ENCODE measurements at regions not wholly inside any gene's neighbourhood (a gene's known extent, or its start where the extent isn't known, plus 50 kb on each side); places are given as distances from the start of the nearest gene placed in this dataset.

DNA sequence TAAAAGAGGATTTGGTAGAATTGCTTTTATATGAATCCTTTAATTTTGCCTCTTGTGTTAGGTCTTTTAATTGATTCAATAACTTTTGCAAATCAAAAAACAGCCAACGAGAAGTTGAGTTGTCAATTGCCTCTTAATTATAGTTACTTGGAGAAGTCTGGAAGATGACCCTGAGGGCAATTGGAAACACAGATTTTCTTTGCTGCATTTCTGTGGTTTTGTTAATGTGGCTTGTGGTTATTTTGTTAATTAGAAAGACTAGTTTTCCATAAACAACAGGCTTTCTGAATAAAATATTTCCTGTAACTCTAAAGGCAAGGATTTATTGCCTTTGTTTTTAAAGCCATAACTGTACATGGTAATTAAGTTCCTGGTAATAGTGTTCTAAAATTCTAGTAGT, 513.0 kb downstream of the EPHA7 start:
- no peaks in the 10 kb centered on the region for H3K4me1 ChIP-seq
- FAIRE-seq = no peak
- WGBS (ENCODE audit: missing lambda C conversion rate) = 8% methylated on average over 1 of the region's 1 CpG
- no peak overlapping the region for H3K4me2 ChIP-seq
- no peak overlapping the region for H3K27ac ChIP-seq
- DNase-seq (ENCODE audit: low read depth in 1 of 2, low spot score in 1 of 2) = no peak
- POLR2A ChIA-PET = no interaction called here
- H3K4me3 ChIP-seq = no peak overlapping the region
- ATAC-seq = no peak
- TF ChIP-seq SMC3 (IDR thresholded peaks at IDR 0.05) (no peak), FOSB (CRISPR knock-in tag; IDR thresholded peaks at IDR 0.05) (no peak), EP300 (IDR thresholded peaks at IDR 0.05) (no peak), EHMT2 (IDR thresholded peaks at IDR 0.05; ENCODE audit: low read depth) (no peak), NFE2L2 (conservative IDR thresholded peaks at IDR 0.05; ENCODE audit: low read length) (no peak), HOXB5 (CRISPR knock-in tag; IDR thresholded peaks at IDR 0.05) (no peak), FOXS1 (CRISPR knock-in tag; IDR thresholded peaks at IDR 0.05) (no peak)
- TF ChIP-seq, protein P1, sequence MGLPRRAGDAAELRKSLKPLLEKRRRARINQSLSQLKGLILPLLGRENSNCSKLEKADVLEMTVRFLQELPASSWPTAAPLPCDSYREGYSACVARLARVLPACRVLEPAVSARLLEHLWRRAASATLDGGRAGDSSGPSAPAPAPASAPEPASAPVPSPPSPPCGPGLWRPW (IDR thresholded peaks at IDR 0.05) = no peak
- H3K9me3 ChIP-seq = no peaks in the 10 kb centered on the region
- CTCF ChIA-PET = no interaction called here

DNA sequence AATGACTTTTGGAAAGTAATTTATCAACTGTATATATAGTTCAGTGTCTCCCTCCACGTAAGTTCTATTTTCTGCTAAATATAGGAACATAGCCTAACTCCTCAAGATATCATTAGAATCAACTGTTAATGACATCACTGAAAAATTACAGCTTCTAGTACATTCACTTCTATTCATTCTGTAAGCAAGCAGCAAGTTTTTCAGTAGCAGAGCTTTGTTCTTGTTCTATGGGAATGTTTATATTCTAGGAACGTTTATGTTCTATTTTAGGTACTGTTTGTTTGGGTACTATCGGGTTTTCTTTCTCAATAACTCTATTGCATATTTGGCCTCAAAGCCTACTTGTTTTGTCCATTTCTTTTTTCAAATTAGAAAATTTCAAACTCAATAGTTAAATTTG, 525.6 kb downstream of the EPHA7 start:
- H3K4me3 ChIP-seq = no peak overlapping the region
- WGBS (ENCODE audit: missing lambda C conversion rate) = 4% methylated on average over 3 of the region's 3 CpGs
- H3K27ac ChIP-seq = no peak overlapping the region
- no peaks in the 10 kb centered on the region for H3K9me3 ChIP-seq
- no peak for ATAC-seq
- H3K4me2 ChIP-seq = no peak overlapping the region
- H3K4me1 ChIP-seq = no peaks in the 10 kb centered on the region
- no peak for FAIRE-seq
- ChIA-PET CTCF (no interaction called here), POLR2A (no interaction called here)
- TF ChIP-seq BHLHE40 (IDR thresholded peaks at IDR 0.05; ENCODE audit: low read depth, low read length) = no peak
- TF ChIP-seq, protein P2, sequence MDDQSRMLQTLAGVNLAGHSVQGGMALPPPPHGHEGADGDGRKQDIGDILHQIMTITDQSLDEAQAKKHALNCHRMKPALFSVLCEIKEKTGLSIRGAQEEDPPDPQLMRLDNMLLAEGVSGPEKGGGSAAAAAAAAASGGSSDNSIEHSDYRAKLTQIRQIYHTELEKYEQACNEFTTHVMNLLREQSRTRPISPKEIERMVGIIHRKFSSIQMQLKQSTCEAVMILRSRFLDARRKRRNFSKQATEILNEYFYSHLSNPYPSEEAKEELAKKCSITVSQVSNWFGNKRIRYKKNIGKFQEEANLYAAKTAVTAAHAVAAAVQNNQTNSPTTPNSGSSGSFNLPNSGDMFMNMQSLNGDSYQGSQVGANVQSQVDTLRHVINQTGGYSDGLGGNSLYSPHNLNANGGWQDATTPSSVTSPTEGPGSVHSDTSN (IDR thresholded peaks at IDR 0.05) = no peak
- TF ChIP-seq RARB (CRISPR knock-in tag; IDR thresholded peaks at IDR 0.05) = no peak
- TF ChIP-seq, protein P3, sequence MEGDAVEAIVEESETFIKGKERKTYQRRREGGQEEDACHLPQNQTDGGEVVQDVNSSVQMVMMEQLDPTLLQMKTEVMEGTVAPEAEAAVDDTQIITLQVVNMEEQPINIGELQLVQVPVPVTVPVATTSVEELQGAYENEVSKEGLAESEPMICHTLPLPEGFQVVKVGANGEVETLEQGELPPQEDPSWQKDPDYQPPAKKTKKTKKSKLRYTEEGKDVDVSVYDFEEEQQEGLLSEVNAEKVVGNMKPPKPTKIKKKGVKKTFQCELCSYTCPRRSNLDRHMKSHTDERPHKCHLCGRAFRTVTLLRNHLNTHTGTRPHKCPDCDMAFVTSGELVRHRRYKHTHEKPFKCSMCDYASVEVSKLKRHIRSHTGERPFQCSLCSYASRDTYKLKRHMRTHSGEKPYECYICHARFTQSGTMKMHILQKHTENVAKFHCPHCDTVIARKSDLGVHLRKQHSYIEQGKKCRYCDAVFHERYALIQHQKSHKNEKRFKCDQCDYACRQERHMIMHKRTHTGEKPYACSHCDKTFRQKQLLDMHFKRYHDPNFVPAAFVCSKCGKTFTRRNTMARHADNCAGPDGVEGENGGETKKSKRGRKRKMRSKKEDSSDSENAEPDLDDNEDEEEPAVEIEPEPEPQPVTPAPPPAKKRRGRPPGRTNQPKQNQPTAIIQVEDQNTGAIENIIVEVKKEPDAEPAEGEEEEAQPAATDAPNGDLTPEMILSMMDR (IDR thresholded peaks at IDR 0.05) = no peak
- no peak for TF ChIP-seq SMC3 (IDR thresholded peaks at IDR 0.05)
- no peak for TF ChIP-seq MAFK (IDR thresholded peaks at IDR 0.05; ENCODE audit: partially characterized antibody)
- no peak for TF ChIP-seq FOSB (CRISPR knock-in tag; IDR thresholded peaks at IDR 0.05)
- TF ChIP-seq HDAC2 (IDR thresholded peaks at IDR 0.05) = no peak
- TF ChIP-seq KDM5A (IDR thresholded peaks at IDR 0.05) = no peak
- TF ChIP-seq, protein P1 (IDR thresholded peaks at IDR 0.05) = no peak
- no peak for TF ChIP-seq FOSL2 (IDR thresholded peaks at IDR 0.05)
- no peak for TF ChIP-seq FOSL2 (CRISPR knock-in tag; IDR thresholded peaks at IDR 0.05)
- TF ChIP-seq, protein P4, sequence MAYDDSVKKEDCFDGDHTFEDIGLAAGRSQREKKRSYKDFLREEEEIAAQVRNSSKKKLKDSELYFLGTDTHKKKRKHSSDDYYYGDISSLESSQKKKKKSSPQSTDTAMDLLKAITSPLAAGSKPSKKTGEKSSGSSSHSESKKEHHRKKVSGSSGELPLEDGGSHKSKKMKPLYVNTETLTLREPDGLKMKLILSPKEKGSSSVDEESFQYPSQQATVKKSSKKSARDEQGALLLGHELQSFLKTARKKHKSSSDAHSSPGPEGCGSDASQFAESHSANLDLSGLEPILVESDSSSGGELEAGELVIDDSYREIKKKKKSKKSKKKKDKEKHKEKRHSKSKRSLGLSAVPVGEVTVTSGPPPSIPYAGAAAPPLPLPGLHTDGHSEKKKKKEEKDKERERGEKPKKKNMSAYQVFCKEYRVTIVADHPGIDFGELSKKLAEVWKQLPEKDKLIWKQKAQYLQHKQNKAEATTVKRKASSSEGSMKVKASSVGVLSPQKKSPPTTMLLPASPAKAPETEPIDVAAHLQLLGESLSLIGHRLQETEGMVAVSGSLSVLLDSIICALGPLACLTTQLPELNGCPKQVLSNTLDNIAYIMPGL (CRISPR knock-in tag; IDR thresholded peaks at IDR 0.05; ENCODE audit: borderline replicate concordance) = no peak
- no peak for TF ChIP-seq NFE2L2 (conservative IDR thresholded peaks at IDR 0.05; ENCODE audit: low read length)
- no peak for TF ChIP-seq MYC (IDR thresholded peaks at IDR 0.05; ENCODE audit: borderline replicate concordance, low read length)
- TF ChIP-seq, protein P5, sequence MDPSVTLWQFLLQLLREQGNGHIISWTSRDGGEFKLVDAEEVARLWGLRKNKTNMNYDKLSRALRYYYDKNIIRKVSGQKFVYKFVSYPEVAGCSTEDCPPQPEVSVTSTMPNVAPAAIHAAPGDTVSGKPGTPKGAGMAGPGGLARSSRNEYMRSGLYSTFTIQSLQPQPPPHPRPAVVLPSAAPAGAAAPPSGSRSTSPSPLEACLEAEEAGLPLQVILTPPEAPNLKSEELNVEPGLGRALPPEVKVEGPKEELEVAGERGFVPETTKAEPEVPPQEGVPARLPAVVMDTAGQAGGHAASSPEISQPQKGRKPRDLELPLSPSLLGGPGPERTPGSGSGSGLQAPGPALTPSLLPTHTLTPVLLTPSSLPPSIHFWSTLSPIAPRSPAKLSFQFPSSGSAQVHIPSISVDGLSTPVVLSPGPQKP (IDR thresholded peaks at IDR 0.05; ENCODE audit: low read depth, low read length) = no peak
- no peak for TF ChIP-seq FOXS1 (CRISPR knock-in tag; IDR thresholded peaks at IDR 0.05)
- TF ChIP-seq KDM1A (IDR thresholded peaks at IDR 0.05; ENCODE audit: low read depth) = no peak
- TF ChIP-seq, protein P6, sequence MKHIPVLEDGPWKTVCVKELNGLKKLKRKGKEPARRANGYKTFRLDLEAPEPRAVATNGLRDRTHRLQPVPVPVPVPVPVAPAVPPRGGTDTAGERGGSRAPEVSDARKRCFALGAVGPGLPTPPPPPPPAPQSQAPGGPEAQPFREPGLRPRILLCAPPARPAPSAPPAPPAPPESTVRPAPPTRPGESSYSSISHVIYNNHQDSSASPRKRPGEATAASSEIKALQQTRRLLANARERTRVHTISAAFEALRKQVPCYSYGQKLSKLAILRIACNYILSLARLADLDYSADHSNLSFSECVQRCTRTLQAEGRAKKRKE (CRISPR knock-in tag; IDR thresholded peaks at IDR 0.05; ENCODE audit: low read depth) = no peak
- no peak for TF ChIP-seq CHD2 (IDR thresholded peaks at IDR 0.05; ENCODE audit: low read length, partially characterized antibody)
- TF ChIP-seq, protein P7, sequence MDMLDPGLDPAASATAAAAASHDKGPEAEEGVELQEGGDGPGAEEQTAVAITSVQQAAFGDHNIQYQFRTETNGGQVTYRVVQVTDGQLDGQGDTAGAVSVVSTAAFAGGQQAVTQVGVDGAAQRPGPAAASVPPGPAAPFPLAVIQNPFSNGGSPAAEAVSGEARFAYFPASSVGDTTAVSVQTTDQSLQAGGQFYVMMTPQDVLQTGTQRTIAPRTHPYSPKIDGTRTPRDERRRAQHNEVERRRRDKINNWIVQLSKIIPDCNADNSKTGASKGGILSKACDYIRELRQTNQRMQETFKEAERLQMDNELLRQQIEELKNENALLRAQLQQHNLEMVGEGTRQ (IDR thresholded peaks at IDR 0.05) = no peak
- DNase-seq (ENCODE audit: low read depth in 1 of 2, low spot score in 1 of 2) = no peak
